KG1 (cell line): ENCODE measurements at regions not wholly inside any gene's neighbourhood (a gene's known extent, or its start where the extent isn't known, plus 50 kb on each side); places are given as distances from the start of the nearest gene placed in this dataset.

Experiments
- DNase-seq: peaks from one replicate; lab custom pipeline; 2025; lab: John Stamatoyannopoulos, UW

DNA sequence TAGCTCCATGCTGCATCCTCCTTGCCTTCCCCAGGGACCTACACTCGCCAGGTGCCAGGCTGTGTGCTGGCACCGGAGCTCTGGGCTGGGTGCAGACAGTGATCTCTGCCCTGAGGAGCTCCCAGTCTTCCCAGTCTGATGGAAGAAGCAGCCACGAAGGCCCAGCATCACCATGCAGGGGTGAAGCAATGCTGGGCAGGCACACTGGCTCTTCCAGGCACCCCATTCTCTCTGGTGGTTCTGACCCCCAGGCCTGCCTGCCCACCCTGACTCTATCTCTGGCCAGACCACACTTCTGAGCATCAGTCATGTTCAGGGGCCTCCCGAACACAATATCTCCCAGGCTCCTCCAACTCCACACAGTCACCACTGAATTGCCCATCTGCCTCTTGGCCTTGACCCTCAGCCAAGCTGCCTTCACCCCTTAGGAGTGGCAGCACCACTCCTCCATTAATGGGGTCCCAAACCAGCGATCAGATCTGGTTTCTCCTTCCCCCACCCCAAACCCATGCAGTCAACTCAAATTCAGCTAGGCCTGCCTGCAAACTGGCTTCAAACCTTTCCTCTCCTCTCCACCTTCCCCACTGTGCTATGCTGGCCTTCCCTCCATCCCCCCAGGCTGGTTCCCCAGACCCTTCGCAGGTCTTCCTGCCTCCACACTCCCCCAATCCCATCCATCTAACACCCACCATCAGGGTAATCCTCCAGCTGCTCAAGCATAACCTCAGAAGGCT is 102.7 kb upstream of the MVB12B start:
- DNase-seq = no peak

DNA sequence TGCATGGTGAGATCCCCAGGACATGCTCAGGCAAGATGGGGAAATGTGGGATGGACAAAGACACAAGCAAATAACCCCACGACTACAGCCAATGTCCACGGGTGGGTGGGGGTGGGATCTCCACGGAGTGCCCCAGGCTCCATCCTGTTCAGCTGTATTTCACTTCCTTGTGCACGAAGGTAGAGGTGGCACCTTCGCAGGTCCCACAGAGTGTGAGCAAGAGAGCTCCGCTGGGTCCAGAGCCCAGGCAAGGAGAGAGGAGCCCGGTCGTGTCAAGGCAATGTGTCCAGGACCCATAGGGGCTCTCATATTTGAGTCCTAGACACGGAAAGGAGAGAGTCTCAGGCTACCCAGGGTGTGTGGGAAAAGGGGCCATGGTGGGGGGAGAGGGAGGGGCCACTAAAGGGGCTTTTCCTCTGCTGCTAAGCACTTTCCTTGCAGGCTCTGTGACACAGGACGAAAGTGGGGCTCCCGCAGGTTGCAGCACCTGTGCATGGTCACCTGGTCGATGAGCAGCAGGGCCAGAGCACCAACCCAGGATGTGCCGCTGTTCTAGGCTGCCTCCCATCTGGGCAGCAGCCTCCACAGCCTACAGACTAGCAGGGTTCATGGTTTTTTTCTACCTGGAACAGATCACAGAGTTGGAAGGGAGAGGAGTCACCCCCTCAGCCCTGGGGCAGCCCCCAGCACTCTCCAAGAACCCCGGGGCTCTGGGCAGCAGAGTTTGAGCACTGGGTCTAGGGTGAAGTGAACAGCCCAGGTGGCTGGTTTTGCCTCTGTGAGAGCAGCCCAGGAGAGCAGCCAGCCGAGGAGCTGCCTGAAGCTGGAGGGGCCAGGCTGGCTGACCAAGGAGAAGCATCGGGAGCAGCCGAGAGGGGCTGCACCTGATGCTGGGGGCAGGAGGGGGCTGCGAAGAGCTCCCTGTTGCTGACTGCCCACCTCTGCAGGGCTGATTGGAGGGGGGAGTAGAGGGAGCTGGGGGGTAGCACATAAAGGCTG is 100.7 kb upstream of the MVB12B start:
- DNase-seq = no peak

DNA sequence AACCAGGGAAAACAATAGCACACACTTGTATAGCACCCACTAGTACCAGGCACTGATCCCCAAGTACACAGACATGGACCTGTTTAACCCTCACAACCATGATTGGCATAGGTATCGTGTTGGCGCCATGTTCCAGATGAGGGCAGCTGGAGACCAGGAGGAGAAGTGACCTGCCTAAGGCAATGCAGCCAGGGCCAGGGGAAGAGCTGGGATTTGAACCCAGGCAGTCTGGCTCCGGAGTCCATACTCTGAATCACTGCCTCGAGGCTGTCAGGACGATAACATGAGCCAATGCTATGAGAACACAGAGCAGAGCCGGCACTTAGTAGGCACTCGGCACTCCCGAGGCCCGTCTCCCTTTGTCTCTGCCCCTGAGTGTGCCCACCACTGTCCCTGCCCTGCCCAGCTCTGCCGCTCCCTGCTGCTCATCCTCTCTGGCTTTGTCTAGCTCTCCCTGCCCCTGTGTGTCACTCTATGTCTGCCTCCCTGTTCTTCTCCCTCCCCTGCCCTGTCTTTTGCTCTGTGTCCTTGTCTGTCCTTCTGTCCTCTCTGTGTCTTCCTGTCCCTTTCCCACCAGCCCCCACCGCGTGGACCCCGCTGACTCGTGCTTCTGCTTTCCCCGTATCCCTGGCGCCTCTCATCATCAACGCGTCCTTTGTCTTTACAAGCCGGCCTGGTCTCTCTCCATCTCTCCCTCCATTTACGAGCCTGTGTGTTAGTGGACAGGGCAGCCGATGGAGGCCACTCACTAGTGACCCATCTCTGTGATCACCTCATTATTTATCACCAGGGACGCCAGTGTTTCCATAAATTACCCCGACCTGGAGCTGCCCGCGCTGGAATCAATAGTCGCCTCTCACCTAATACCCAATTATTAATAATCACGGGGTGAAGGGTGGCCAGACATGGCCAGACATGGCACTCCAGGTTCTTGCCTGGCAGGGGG is 99.4 kb upstream of the MVB12B start:
- no peak for DNase-seq

DNA sequence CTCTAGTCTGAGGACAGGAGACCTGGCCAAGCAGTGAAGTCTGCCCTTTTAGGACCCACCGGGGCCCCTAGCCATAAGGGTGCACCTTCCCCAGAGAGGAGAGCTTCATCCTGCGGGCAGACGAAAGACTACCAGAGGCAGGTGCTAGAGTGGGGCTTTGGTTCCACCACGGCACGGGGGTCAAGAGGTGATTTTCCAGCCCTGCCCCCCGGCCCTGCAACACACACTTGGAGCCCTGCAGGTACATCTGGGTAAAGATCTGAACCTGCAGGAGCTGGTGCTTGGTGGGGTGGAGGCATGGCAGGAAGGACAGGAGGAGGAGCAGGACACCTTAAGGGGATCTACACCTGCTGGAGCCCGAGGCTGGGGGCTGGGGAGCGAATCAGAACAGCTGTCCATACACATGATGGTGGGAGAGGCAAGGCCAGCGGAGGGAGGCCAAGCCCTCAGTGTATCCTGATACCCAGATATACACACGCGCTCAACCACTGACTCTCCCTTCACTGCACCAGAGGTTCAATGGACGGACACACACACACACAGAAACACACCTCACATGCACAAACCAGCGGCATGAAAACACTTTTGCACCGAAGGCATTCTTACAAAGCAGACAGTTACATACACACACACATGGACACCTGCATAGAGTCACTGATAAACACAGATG is 98.4 kb upstream of the MVB12B start:
- DNase-seq = no peak

DNA sequence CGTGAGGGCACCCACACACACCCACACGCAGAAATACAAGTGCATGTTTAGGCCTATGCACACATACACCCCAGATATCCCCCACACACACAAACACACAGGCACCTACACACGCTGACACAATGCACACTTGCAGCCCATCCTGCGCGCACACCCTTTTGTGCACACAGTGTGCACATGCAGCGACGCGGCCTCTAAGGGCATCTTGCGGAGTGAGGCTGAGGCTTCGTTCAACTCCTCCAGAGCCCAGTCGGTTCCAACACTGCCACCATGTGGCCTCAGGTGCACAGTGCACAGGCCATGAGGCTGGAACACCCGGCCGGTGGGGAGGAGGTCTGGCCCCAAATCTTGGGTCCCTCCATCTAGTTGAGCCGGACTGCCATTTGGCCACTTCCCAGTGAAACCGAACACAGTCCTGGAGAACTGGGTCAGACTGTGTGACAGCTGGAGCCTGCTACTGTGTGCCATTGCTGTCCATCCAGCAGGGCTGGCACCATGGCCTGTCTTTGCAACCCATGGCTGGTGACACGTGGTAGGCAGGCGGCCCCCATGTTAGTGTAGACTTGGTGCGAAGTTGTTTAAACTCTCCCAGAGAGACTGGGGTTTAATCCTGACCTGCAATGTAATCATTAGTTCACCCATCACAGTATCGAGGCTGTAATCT is 97.7 kb upstream of the MVB12B start:
- DNase-seq = peak; percentile 52

DNA sequence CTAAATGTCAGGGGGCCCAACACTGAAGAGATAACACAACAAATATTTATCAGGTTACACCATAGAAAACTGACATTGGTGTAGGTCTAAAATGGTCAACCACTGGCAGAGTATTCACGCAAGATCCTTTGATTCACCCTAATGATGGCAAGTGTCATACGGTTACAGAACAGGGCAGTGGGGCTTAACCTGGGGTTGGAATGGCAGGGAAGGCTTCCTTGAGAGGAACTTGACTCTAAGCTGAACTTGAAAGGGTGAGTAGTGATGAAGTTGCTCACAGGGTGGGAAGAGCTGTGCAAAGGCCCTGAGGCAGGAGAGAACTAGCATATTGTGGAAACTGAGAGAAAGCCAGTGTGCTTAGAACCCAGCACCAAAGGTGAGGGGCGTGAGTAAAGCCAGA is 97.1 kb upstream of the MVB12B start:
- no peak for DNase-seq

DNA sequence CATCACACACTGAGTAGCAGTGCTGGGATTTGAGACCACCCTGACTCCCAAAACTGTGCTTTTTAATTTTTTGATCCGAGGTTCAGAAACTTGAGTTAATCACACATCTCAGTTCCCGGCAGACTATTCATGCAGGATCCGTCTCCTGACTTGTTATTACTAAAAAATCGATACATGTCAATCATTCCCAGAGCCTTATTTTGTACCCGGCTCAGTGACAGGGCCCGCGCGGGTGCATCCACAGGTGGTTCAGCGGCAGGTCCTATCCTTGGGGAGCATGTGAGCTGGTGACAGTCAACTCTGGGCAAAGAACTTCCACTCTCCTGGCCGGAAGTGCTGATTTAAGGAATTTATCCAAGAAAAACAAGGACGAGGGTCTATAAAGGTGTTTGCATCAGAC is 95.9 kb upstream of the MVB12B start:
- DNase-seq = no peak

DNA sequence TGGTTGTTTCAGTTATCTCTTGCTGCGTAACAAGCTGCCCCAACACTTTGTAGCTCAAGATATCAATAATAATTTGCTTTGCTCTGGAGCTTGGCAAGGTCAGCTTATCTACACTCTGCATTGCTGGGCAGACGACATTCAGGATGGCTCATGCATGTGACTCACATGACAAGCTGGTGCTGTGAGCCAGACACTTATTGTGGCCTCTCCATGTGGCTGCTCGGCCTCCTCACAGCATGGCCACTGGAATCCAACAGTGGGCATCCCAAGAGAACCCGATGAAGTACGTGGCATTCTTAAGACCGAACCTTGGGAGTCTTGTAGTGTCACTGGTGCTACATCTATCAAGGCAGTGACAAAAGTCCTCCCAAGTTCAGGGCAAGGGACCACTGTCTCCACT is 94.2 kb upstream of the MVB12B start:
- DNase-seq = no peak

DNA sequence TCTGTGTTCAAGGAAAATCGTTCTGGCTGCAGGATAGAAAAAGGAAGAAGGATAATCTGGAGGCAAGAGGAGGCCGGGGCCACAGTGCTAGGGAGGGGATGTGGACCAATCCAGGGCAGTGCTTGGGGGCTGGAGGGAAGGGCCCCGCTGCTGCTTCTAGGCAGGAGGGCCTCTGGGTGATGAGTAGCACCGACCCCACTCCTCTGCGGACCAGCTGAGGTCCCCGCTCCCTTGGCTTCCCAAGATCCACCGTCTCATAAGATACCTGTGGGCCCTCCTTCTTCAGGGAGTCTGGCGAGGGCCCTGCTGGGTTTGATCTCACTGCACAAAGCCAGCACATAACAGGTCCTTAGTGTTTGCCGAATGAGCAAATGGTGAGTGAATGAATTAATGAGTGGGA is 93.5 kb upstream of the MVB12B start:
- no peak for DNase-seq

DNA sequence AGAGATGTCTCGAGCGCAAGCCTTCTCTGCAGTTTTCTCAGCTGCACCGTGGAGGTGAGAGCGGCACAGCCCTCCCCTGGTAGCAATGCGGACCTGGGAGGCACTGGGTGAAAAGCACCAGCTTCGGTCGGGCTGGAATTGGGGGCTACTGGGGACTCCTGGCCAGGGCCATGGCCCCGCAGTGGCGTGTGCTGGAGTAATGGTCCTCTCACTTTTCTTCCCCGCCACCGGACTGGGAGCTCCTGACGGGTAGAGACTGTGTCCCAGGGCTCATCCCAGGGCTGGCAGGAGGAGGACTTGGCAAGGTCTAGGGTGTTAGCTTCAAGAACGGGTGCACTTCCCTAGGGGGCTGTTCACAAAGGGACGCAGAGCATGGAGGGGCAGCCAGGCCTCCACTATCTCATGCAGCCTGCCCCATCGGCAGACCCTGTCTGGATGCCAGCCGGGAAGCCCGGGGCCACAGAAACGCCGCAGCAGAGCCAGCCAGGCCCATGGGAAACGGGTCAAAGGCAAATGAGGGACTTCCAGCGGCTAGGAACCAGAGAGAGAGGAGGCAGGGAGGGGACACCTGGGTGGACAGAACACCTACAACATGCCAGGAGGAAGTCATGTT is 92.6 kb upstream of the MVB12B start:
- no peak for DNase-seq

DNA sequence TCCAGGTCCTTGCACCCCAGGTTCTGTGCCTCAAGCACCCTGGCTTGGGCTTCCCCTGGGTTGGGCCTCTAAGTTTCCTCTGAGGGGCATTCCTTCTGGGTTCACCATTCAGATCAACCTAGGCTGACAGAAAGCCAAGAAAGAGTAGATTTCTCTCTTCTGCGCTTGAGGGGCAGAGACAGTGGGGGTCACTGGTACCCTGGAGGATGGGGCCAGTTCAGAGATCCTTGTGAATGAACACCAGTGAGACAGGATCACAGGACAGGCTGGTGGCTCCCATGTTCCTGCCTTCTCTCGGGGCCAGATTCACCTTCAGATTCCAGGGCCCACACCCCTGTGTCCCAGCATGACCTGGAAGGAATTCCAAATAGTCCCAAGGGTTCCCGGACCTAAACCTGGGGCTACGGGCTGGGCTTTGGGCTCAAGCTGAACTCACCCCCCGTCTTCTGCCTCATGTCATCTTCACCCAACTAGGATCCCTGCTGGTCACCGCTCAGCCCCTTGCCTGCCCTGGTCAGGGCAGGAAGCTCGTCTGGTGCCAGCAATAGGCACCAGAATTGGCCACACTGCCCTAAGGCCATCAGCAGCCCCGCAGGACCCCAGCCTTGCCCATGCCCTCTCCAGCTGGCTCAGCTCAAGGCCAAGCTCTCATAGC is 91.8 kb upstream of the MVB12B start:
- DNase-seq = no peak

DNA sequence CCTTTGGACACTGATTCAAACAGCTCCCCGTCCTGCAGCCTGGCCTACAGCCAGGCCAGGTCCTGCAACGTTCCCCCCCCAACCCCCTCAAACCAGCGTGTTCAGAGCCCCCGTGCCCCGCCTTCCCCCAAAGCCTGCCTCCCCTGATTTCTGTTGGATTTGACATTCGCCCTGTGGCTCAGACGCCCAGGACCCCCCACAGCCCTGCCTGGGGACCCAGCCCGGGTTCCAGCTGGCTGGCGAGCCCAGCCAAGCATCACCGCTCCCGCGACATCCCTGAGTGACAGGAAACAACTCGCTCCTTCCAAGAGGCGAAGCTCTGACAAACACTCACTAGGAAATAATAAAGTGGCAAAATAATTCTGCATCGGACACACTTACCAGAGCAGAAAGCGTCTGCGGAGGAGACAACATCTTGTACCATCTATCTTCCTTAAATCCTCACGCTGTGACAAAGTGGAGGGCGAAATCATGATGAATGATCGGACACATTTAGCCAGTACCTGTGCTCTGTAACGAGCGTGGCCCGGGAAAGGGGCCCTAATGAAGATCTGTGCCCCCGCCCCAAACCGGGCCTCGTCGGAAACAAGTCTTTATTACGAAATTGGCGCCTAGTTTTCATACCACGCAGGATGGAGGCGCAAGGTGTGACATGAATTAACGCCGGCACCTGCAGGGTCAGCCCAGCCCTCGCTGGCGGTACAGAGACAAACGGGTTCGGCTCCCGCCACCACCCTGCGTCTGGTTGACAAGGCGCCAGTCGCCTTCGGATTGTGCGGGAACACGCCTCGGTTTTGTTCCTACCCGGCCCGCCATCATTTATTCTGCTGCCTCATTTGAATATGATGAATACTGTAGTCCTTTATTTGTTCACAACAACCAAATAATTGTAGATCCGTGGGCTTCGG is 91.0 kb upstream of the MVB12B start:
- no peak for DNase-seq

DNA sequence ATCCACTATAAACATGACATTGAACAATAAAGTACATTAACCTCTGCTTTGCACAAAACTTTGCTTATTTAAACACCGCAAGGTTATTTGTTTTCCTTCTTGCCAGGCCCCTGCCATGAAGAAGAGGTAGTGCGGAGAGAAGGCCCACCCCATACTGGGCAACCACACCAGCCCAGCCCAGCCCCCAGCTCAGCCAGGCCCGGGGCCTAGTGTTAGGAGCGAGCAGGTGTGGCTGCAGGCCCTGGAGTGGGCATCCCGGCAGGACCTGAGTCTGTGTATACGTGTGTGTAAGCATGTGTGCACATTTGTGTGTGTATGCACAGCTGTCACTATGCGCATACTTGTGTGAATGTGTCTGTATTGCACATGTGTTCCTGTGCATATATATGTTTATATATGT is 90.4 kb upstream of the MVB12B start:
- no peak for DNase-seq

DNA sequence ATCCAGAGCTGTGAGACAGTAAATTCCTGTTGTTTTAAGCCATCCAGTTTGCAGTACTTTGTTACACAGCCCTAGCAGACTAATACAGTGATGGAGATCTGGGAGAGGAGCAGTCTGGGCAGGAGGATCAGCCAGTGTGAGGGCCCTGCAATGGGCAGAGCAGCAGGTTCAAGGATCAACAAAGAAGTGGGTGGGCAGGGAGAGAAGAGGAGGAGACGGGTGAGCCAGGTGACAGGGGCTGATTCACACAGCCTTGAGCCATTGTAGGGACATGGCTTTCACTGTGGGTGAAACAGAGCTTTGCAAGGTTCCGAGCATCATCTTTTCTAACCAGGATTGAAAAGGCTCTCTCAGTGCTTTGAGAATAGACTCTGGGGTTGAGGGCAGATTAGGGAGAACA is 88.2 kb upstream of the MVB12B start:
- no peak for DNase-seq

DNA sequence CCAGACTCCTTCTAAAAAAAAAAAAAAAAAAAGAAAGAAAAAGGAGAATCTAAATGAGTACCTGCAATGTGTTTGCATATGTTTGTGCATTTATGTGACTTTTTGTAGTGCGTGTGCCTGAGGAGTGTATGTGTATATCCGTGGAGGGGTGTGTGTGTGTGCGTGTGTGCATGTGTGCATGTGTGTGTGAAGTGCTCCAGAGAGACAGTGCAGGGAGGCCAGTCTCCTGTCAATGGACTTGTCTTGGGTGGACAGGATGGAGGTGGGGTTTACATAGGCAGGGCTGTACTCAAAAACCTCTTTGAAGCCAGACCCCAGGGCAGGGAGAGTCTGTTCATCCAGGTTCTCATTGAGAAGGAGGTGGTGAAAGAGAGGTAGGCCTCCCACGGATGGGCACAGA is 87.1 kb upstream of the MVB12B start:
- DNase-seq = no peak

DNA sequence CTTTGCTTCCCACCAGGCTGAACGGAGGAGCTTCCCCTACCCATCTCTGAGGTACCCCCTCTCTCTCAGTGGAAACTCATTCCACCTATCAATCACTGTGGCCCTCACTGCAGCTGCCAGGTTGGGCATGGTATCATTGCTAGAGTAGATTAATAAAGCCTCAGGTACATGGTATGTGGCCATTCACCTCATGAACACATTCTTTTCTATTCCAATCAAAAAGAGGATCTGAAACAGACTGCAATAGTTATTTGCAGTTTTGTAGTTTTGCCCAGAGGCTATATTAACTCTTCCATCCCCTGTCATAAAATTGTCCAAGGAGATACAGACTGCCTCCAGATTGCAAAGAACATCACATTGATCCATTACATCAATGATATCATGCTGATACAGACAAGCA is 85.8 kb upstream of the MVB12B start:
- DNase-seq = no peak

DNA sequence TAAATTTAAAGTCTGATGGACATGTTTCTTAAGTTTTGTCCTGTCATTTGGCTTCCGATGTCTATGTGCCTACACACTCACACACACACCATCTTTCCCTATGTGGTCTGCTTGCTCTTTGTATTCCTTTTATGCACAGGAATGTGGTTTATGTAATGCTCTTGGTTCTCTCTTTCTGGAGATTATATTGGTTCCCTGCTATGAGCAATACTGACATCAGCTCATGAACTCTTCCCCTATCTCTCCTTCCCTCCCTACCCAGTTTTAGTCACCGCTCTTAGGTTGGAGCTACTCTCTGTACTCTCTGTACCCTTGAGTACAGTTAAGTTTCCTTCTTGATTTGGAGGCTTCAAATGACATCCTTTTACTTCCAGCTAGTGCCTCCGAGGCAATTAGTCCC is 77.9 kb upstream of the MVB12B start:
- no peak for DNase-seq

DNA sequence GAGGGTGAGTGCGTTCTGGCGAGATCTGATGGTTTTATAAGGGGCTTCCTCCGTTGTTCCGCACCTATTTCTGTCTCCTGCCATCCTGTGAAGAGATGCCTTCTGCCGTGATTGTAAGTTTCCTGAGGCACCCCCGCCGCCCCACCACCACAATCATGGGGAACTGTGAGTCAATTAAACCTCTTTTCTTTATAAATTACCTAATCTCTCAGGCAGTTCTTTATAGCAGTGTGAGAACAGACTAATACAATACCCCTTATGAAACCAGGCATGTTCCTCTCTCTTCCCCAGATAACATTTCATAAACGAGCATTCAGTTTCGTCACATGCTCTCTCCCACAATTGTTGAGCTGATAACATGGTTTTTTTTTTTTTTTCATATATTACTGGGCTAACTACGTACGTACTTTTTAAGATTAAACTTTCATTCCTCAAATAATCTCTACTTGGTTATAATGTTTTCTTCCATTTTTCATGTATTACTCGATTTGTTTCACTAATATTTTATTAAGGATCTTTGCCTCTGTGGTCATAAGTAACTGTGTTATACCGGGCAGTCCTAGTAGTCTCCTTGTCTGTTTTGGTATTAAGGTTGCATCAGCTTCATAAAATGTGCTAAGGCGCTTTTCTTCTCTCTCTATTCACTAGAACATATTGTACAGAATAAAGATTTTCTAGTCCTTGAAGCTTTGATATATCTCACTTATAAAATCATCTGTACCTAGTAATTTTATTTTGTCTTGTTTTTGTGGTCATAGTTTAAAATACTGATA is 64.9 kb upstream of the MVB12B start:
- no peak for DNase-seq
